Esophagus squamous epithelium (tissue), 4 donors: ENCODE measurements at regions not wholly inside any gene's neighbourhood (a gene's known extent, or its start where the extent isn't known, plus 50 kb on each side); places are given as distances from the start of the nearest gene placed in this dataset.

Source experiments
- POLR2A ChIP-seq, 4 donors: fragments of 450-650 bp; IDR thresholded peaks; one replicate each; pipeline ENCODE4 v1.6.1; 2017; ENCODE audit warnings: antibody characterized with exemption in 4 of 4, mild to moderate bottlenecking in 4 of 4, moderate library complexity in 3 of 4
- TF ChIP-seq, protein P1 (sequence below), 6 experiments: fragments of 450-650 bp in 4 of 6; fragments of 200-600 bp in 2 of 6; sonication (generic) in 2 of 6; IDR thresholded peaks; one replicate each; pipeline ENCODE4 v1.5.1; 2016 to 2019; ENCODE audit warnings: antibody characterized with exemption in 6 of 6, mild to moderate bottlenecking in 4 of 6, moderate library complexity in 4 of 6

DNA sequence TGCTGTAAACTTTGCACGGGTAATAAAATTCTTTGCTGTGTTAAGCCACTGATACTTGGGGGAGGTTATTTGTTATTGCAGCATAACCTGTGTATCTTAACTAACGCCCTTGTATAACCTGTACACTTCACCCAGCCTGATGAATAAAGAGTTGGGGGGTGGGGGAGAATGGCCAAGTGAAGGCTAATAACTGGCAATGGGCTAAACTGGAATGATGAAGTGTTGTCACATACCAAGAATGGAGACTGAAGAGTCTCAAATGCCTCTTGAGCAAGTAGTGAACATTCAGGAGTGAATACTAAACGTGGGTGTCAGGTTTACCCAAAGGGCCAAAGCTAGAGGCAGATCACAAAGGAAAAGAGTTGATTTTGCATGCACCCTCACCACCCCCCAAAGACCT, 169.4 kb downstream of the C1orf94 start:
- no peak for TF ChIP-seq POLR2A (IDR thresholded peaks at IDR 0.05)
- TF ChIP-seq, protein P1, sequence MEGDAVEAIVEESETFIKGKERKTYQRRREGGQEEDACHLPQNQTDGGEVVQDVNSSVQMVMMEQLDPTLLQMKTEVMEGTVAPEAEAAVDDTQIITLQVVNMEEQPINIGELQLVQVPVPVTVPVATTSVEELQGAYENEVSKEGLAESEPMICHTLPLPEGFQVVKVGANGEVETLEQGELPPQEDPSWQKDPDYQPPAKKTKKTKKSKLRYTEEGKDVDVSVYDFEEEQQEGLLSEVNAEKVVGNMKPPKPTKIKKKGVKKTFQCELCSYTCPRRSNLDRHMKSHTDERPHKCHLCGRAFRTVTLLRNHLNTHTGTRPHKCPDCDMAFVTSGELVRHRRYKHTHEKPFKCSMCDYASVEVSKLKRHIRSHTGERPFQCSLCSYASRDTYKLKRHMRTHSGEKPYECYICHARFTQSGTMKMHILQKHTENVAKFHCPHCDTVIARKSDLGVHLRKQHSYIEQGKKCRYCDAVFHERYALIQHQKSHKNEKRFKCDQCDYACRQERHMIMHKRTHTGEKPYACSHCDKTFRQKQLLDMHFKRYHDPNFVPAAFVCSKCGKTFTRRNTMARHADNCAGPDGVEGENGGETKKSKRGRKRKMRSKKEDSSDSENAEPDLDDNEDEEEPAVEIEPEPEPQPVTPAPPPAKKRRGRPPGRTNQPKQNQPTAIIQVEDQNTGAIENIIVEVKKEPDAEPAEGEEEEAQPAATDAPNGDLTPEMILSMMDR (IDR thresholded peaks at IDR 0.05) = no peak
